ENCODE measurements at regions not wholly inside any gene's neighbourhood (a gene's known extent, or its start where the extent isn't known, plus 50 kb on each side); places are given as distances from the start of the nearest gene placed in this dataset.

GRCh38 chr5:21143686-21144085 is 1155.7 kb upstream of the CDH18 start:
- Histone ChIP-seq H3K4me3 (no peak overlapping the region), H3K36me3 (no peaks in the 10 kb centered on the region), H3K4me1 (no peaks in the 10 kb centered on the region), H3K9me3 (no peaks in the 10 kb centered on the region), H3K27ac (no peak overlapping the region), H3K27me3 (no peaks in the 10 kb centered on the region)
- no peak for DNase-seq
- intact Hi-C loops (cut with DNase I), result no loop called here
- TF ChIP-seq CTCF (IDR thresholded peaks at IDR 0.05), result no peak
- TF ChIP-seq POLR2AphosphoS5 (IDR thresholded peaks at IDR 0.05), result no peak
- TF ChIP-seq POLR2A (IDR thresholded peaks at IDR 0.05), result no peak
- no peak for TF ChIP-seq EP300 (IDR thresholded peaks at IDR 0.05)
- 81 to 89% methylated on average over 4 of the region's 4 CpGs for WGBS, 2 donors

- H3K4me1 ChIP-seq, result no peaks in the 10 kb centered on the region
- H3K27ac ChIP-seq, result no peak overlapping the region
- no peaks in the 10 kb centered on the region for H3K27me3 ChIP-seq
- no peak overlapping the region for H3K4me3 ChIP-seq
- 89 to 91% methylated on average over 9 of the region's 9 CpGs for whole genome bisulfite sequencing, 2 donors
- TF ChIP-seq CTCF (IDR thresholded peaks at IDR 0.05) (no peak), EP300 (IDR thresholded peaks at IDR 0.05) (no peak), POLR2AphosphoS5 (IDR thresholded peaks at IDR 0.05) (no peak), POLR2A (IDR thresholded peaks at IDR 0.05) (no peak)
- intact Hi-C loops (cut with DNase I), result no loop called here
- H3K9me3 ChIP-seq, result no peaks in the 10 kb centered on the region
- no peaks in the 10 kb centered on the region for H3K36me3 ChIP-seq
- DNase-seq, result no peak
These were observed 1154.8 kb upstream of the CDH18 start for GRCh38 chr5:21142791-21143190.

GRCh38 chr5:21140987-21141386 is 1153.0 kb upstream of the CDH18 start:
- intact Hi-C loops (cut with DNase I), result no loop called here
- 90 to 91% methylated on average over 13 of the region's 13 CpGs for WGBS, 2 donors
- no peaks in the 10 kb centered on the region for H3K4me1 ChIP-seq

GRCh38 chr5:21126236-21126635 is 1138.2 kb upstream of the CDH18 start:
- no peaks in the 10 kb centered on the region for H3K27me3 ChIP-seq
- H3K4me1 ChIP-seq, result no peaks in the 10 kb centered on the region
- TF ChIP-seq CTCF (IDR thresholded peaks at IDR 0.05), result no peak
- TF ChIP-seq EP300 (IDR thresholded peaks at IDR 0.05), result no peak
- TF ChIP-seq POLR2A (IDR thresholded peaks at IDR 0.05), result no peak
- TF ChIP-seq POLR2AphosphoS5 (IDR thresholded peaks at IDR 0.05), result no peak
- intact Hi-C loops (cut with DNase I), result no loop called here
- no peak overlapping the region for H3K4me3 ChIP-seq
- peaks cover 0 to 3% (median 0%) of the 10 kb centered on the region in 4 donors for H3K9me3 ChIP-seq
- H3K36me3 ChIP-seq, result no peaks in the 10 kb centered on the region
- H3K27ac ChIP-seq, result no peak overlapping the region
- DNase-seq, result no peak

More at GRCh38 chr5:21140987-21141386, 1153.0 kb upstream of the CDH18 start:
- TF ChIP-seq POLR2AphosphoS5 (IDR thresholded peaks at IDR 0.05) (no peak), POLR2A (IDR thresholded peaks at IDR 0.05) (no peak), EP300 (IDR thresholded peaks at IDR 0.05) (no peak), CTCF (IDR thresholded peaks at IDR 0.05) (no peak)
- H3K36me3 ChIP-seq, result no peaks in the 10 kb centered on the region
- no peak overlapping the region for H3K27ac ChIP-seq
- H3K4me3 ChIP-seq, result no peak overlapping the region
- H3K27me3 ChIP-seq, result no peaks in the 10 kb centered on the region
- DNase-seq, result no peak
- H3K9me3 ChIP-seq, result no peaks in the 10 kb centered on the region

- Histone ChIP-seq H3K9me3 (peaks cover 0 to 3% (median 0%) of the 10 kb centered on the region in 4 donors), H3K4me1 (no peaks in the 10 kb centered on the region), H3K4me3 (no peak overlapping the region), H3K27ac (no peak overlapping the region), H3K27me3 (no peaks in the 10 kb centered on the region), H3K36me3 (no peaks in the 10 kb centered on the region)
- TF ChIP-seq POLR2AphosphoS5 (IDR thresholded peaks at IDR 0.05) (no peak), POLR2A (IDR thresholded peaks at IDR 0.05) (no peak), EP300 (IDR thresholded peaks at IDR 0.05) (no peak), CTCF (IDR thresholded peaks at IDR 0.05) (no peak)
- 45 to 63% methylated on average over 3 of the region's 3 CpGs for WGBS, 2 donors
- DNase-seq, result no peak
- intact Hi-C loops (cut with DNase I), result no loop called here
These were observed 1137.4 kb upstream of the CDH18 start for GRCh38 chr5:21125238-21125983.
